Muscle of back (tissue), 3 donors: ENCODE measurements at regions not wholly inside any gene's neighbourhood (a gene's known extent, or its start where the extent isn't known, plus 50 kb on each side); places are given as distances from the start of the nearest gene placed in this dataset.
A peak's percentile ranks its signal among the peaks of the same experiment; 100 is the strongest.

ENCODE experiments used
- DNase-seq, 3 donors: peaks; one replicate each; pipeline versions ENCODE4 v3.0.0 to v3.0.0-alpha.2; 2013

DNA sequence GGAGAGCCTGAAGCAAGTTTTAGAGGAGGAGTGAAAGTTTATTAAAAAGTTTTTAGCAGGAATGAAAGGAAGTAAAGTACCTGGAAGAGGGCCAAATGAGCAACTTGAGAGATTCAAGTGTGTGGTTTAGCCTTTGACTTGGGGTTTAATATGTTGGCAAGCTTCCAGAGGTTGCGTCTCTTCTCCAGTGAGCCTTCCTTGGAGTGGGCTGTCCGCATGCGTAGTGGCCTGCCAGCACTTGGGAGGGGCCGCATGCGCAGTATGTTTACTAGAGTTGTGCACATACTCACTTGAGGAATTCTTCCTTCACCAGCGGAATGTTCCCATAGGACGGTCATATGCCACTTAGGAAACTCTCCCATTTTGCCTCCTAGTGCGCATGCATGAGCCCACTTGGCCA, 235.2 kb downstream of the ALDH8A1 start:
- no peak for DNase-seq

DNA sequence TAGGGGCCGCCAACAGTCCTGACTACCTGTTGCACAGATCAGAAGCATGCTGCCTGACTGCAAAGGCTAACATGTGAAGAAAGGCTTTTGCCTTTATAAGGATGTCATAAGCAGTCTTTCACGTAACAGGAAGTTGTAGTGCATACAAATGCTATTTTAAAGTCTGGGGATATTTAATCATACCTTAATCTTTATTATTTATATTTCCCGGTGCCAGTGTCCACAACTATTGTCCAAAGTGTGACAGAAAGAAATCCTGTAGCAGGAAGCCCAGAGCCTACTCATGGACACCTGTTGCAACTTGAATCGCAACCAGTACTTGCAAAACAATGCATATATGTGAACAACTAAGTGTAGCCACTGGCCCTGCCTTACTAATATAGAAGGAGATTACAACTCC, 235.8 kb downstream of the ALDH8A1 start:
- no peak for DNase-seq

DNA sequence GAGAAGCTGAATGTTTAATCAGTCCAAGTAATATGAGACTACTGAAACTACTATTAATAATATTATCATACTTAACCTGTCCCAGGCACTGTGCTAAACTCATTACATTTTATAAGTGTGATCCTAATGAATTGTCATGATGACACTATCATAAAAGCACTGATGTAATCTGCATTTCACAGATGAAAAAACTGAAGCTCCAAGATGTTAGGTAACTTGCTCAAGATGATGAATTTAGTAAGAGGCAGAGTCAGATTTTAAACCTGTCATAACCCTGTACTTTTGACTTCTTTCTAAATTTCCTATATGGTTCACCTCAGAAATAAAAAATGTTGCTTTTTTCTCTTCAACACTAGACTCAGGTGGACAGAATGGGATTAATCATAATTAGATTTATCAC, 237.6 kb downstream of the ALDH8A1 start:
- DNase-seq = no peak

DNA sequence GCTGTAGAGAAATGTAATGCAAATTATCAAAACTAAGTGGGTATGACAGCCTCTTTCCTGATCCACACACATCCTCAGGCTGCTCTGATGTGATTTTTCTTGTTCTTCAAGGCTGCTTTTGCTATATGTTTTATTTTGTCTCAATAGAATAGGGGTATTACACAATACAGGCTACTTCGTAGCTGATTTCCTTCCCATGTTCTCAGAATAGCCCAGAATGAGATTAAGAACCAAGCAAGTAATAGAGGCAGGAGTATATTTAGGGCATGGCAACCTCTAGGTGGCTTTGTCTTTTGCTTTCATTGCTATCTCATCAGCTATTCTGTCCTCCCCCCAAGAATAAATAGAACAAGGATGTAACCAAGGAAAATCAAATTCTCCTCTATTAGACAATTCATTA, 241.8 kb downstream of the ALDH8A1 start:
- DNase-seq = no peak

- DNase-seq = peak in 1 of 3 donors; percentile 25
Measured at GRCh38 chr6:134707342-134708031, 242.4 kb downstream of the ALDH8A1 start.

DNA sequence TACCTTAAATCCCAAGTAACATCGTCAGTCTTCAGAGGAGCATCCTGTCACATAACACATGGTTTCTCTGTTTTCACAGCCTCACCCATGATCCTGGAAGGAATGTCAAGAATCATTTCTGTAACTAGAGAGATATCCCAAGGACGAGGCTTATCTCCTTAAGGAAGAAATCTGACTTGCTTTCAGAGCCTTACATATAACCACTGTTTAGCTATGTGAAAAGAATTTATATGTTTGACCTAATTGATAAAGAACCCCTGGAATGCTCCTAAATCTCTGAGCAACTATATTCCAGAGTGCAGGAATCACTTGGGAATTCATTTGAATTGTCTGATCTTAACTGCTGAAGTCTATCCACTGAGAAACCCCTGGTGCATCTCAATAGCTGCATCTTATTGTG, 243.1 kb downstream of the ALDH8A1 start:
- peak in 1 of 3 donors; percentile 56 for DNase-seq

DNA sequence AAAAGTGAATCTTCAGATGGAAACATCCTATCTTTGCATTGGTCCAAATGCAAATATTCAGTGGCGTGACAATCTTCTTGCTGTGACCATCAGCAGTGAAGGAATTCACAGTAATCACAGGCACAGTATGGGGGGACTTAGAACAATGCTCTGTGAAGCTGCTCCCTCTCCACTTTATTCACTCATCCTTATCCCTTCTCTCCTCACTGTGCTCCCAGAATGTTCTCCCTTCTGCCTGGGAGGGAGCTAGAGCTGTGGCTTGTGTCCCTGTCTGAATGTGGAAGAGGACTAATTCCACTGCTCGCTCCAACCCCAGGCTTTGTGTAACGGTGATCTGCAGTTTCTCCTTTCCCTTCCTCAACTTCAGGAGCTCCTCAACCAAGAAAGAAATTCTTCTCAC, 243.7 kb downstream of the ALDH8A1 start:
- no peak for DNase-seq

GRCh38 chr6:134703206-134703605, 246.7 kb downstream of the ALDH8A1 start:
- DNase-seq = no peak

GRCh38 chr6:134702279-134702678, 247.6 kb downstream of the ALDH8A1 start:
- no peak for DNase-seq

GRCh38 chr6:134701301-134701700, 248.6 kb downstream of the ALDH8A1 start:
- no peak for DNase-seq

GRCh38 chr6:134698228-134698627, 251.7 kb downstream of the ALDH8A1 start:
- DNase-seq = no peak

DNA sequence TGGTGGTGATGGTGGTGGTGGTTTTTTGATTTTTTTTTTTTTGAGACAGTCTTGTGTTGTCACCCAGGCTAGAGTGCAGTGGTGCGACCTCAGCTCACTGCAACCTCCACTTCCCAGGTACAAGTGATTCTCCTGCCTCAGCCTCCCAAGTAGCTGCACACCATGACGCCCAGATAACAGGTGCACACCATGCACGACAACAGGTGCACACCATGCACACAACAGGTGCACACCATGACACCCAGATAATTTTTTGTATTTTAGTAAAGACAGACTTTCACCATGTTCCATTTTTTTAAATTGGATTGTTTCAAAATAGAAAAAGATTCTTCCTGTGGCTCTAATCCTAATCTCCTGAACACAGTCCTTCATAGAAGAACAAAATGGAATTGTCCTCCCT, 257.9 kb downstream of the ALDH8A1 start:
- DNase-seq = no peak

GRCh38 chr6:134691180-134691579, 258.7 kb downstream of the ALDH8A1 start:
- no peak for DNase-seq

DNA sequence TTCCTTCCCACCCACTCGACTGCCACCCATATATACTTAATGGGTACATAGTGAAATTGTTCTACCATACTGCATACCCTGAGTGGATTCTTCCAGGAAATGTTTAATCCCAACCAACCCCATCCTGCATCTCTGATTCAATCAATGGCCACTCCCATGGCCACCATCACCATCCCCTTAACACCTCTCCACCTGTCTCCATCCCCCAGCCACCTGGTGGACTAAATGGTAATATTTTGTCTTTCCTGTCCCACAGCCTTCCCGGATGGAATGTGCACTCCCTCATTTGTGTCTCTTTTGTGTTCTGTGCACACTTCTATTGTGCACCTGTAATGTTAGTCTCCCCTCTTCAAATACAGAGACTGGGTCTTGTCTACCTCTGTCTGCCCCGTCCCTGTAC, 259.9 kb downstream of the ALDH8A1 start:
- no peak for DNase-seq

DNA sequence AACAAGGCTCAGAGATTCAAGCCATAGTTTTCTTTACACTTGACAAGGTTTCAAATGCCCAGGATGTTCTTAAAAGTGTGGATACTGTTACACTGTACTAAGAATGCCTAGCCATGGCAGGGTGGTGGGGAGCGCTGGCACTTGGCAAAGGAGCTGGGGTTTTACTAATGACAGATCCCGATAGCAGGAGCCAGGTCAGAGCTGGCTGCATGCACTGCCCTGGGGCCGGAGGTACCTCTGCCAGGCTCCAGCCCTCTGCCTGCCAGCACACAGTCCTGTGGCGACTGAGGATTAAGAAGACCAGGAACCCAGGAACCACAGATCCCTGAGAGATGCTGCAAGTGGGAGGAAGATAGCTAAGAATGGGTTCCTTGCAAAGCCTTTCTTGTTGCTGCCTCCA, 260.3 kb downstream of the ALDH8A1 start:
- DNase-seq = no peak

GRCh38 chr6:134689177-134689576, 260.7 kb downstream of the ALDH8A1 start:
- DNase-seq = no peak

GRCh38 chr6:134686071-134686470, 263.8 kb downstream of the ALDH8A1 start:
- DNase-seq = peak in 1 of 3 donors; percentile 22

DNA sequence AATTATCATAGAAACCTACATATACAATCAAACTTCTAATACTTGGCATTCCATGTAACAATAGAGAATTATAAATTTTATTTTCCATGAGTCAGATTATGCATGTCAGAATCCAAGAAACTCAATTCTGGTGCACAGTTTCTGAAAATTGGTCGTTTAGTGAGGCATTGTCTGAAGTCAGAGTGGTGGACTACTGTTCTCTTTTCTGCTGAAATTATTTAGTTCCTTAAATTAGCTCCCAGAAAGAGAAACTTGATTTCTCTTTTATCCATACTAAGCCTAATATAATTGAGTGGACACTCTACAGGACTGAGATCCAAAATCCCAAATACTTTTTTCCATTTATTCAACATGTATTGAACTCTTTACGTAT, 265.5 kb downstream of the ALDH8A1 start:
- no peak for DNase-seq

GRCh38 chr6:134683783-134684422, 266.0 kb downstream of the ALDH8A1 start:
- DNase-seq = no peak

- no peak for DNase-seq
Measured at GRCh38 chr6:134680433-134680832, 269.5 kb downstream of the ALDH8A1 start.

GRCh38 chr6:134680021-134680420, 269.9 kb downstream of the ALDH8A1 start:
- no peak for DNase-seq

DNA sequence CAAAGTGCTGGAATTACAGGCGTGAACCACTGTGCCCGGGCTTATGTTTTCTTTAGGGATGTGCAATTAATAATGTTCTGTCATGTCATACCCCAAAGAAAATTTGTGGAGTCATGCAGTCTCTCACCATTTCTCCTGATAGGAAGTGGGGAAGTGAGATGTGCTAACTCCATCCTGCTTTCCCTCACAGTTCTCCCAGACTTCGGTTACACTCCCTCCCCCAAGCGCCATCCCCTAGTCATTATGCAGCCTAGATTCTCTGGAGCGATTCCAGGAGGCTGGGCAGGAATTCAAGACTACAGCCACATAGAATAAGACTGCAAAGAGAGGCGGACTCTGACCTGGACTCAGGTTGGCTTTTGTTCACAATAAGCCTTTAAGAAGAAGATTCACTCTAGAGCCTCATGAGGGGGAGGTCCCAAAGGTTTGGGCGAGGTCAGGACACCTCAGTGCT, 271.4 kb downstream of the ALDH8A1 start:
- peak; percentile 57 to 82 (median 67) for DNase-seq
